Ovary (tissue), 3 donors: ENCODE measurements at regions not wholly inside any gene's neighbourhood (a gene's known extent, or its start where the extent isn't known, plus 50 kb on each side); places are given as distances from the start of the nearest gene placed in this dataset.

Experiments
- CTCF ChIP-seq, 3 donors: fragments of 450-650 bp in 2 of 3; fragments of 200-600 bp in 1 of 3; IDR thresholded peaks; one replicate each; pipeline versions ENCODE4 v1.5.1 to v1.8.0; 2016 to 2022; ENCODE audit warnings: antibody characterized with exemption in 3 of 3, mild to moderate bottlenecking in 1 of 3
- POLR2A ChIP-seq: fragments of 450-650 bp; IDR thresholded peaks from one replicate; pipeline ENCODE4 v1.6.1; 2017; ENCODE audit warnings: antibody characterized with exemption, mild to moderate bottlenecking, moderate library complexity
- donor health status: DM: no; HTN: no; CAD: no.

GRCh38 chr3:62935793-62936192, 60.6 kb upstream of the CADPS start:
- TF ChIP-seq CTCF (IDR thresholded peaks at IDR 0.05): no peak
- TF ChIP-seq POLR2A: no peak
